Neural cell (in vitro differentiated cells): ENCODE measurements at regions not wholly inside any gene's neighbourhood (a gene's known extent, or its start where the extent isn't known, plus 50 kb on each side); places are given as distances from the start of the nearest gene placed in this dataset.

ENCODE experiments used
- CTCF ChIP-seq: fragments of 450-650 bp; IDR thresholded peaks from 2 replicates; pipeline ENCODE4 v1.5.1; 2014; ENCODE audit warnings: antibody characterized with exemption, mild to moderate bottlenecking, moderate library complexity; ENCODE audit not compliant: poor library complexity, severe bottlenecking
- EP300 ChIP-seq: fragments of 450-650 bp; conservative IDR thresholded peaks from 2 replicates; pipeline ENCODE4 v1.6.1; 2014; ENCODE audit warnings: antibody characterized with exemption, mild to moderate bottlenecking, moderate library complexity; ENCODE audit not compliant: poor library complexity, severe bottlenecking
- MXI1 ChIP-seq: fragments of 450-650 bp; conservative IDR thresholded peaks from 2 replicates; pipeline ENCODE4 v1.6.1; 2014; ENCODE audit warnings: antibody characterized with exemption, mild to moderate bottlenecking; ENCODE audit not compliant: poor library complexity, severe bottlenecking

GRCh38 chr6:145352382-145353080 is 382.8 kb downstream of the EPM2A start:
- no peak for TF ChIP-seq CTCF
- no peak for TF ChIP-seq MXI1
- TF ChIP-seq EP300, result no peak
